Activated gamma-delta T cell treated with Interleukin-2 at 50 U/mL for 16 hours (primary cell): ENCODE measurements at regions not wholly inside any gene's neighbourhood (a gene's known extent, or its start where the extent isn't known, plus 50 kb on each side); places are given as distances from the start of the nearest gene placed in this dataset.

Source experiments
- DNase-seq: peaks from one replicate; pipeline ENCODE4 v3.0.0-alpha.2; 2020

DNA sequence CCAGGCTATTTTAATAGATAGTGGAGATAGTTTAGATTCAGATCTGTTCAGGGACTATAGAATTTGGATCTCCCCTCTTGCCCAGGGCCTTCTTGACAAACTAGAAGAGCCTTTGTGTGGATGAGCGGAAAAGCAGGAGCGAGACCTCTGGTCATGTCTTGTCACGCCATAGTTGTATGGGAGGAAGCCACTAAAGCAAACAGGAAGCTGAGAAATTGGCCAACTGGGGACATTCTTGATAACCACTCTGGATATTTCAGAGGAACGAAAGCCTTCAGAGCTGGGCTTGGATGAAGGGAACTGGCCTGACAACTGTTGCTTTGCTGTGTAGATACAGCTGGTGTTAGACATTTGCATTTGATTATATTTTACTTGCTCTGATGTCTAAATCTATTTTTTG, 54.1 kb upstream of the EXOC2 start:
- no peak for DNase-seq

DNA sequence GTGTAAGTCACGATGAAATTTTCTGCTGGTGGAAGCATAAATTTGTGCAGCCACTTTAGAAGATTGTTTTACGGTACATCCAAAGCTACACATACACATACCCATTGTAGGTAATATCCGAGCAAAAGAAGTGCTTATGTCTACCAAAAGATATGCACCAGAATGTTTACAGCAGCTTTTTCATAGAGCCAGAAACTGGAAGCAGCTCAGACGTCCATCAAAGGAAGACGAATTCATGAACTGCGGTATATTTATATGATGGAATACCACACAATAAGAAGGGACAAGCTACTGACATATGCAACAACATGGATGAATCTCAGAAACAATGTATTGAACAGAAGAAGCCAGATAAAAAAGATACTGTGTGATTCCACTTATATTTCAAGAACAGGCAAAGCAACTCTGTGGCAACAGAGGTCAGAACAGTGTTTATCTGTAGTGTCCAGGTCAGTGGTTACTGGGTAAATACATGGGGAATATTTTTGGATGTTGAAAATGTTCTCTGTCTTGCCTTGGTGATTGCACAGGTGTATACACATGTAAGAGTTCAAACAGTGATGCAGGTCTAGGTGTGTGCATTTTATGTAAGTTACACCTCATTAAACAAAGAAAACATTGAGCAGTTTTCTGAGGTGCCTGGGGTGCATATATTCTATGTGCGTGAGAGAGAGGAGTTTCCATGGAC, 51.9 kb upstream of the EXOC2 start:
- DNase-seq: no peak

DNA sequence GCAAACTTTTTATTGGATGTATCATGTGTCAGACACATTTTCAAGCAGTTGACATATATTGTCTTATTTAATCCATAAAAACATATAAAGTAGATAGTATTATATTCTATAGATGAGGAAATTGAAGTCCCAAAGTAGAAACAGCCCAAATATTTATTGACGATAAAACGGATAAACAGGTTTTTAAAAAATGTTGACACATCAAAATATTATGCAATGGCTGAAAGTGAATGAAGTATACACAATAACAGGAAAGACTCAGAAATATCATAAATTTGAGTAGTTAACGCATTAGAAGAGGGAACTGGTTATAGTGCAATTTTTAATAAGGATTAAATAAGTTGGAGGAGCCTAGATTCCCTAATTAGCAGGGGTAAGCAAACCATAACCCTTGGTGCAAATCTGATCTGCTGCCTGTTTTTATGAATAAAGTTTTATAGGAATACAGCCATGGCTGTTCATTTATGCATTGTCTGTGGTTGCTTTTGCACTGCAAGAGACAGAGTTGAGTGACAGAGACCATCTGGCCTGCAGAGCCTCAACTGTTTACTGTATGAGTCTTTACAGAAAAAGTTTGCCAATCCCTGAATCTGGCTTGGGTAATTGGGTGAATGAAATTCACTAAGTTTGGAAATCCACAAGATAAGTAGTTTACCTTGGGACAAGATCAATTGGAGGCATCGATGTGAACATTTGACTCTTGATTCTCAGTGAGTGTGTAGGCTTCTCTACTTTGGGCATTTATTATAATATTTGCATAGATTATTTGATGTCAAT, 50.6 kb upstream of the EXOC2 start:
- DNase-seq: no peak
